ENCODE measurements at regions not wholly inside any gene's neighbourhood (a gene's known extent, or its start where the extent isn't known, plus 50 kb on each side); places are given as distances from the start of the nearest gene placed in this dataset.

GRCh38 chrX:857376-857775 is 226.8 kb downstream of the SHOX start:
- TF ChIP-seq CTCF (IDR thresholded peaks at IDR 0.05) (no peak), EZH2 (IDR thresholded peaks at IDR 0.05; ENCODE audit: borderline replicate concordance, insufficient read depth, low read depth, low read length, poor library complexity, severe bottlenecking) (no peak)
